H9 (cell line): ENCODE measurements at regions not wholly inside any gene's neighbourhood (a gene's known extent, or its start where the extent isn't known, plus 50 kb on each side); places are given as distances from the start of the nearest gene placed in this dataset.

Source experiments
- DNase-seq: peaks from one replicate; pipeline ENCODE4 v3.0.0-alpha.2; 2017
- H2AFZ ChIP-seq: one replicate; pipeline ENCODE4 v1.6.1; 2013; ENCODE audit warnings: mild to moderate bottlenecking, low read length, control low read depth, moderate library complexity
- H2AK5ac ChIP-seq: 2 replicates; pipeline ENCODE4 v1.6.1; 2013; ENCODE audit warnings: low read length, control low read depth, mixed read lengths; ENCODE audit not compliant: insufficient read length
- H2BK120ac ChIP-seq: one replicate; pipeline ENCODE4 v1.6.1; 2013; ENCODE audit warnings: low read depth, mild to moderate bottlenecking, low read length, control low read depth, inconsistent platforms; ENCODE audit not compliant: poor library complexity, severe bottlenecking
- H2BK12ac ChIP-seq: 2 replicates; pipeline ENCODE4 v1.6.1; 2013; ENCODE audit warnings: low read length, control low read depth, mixed read lengths, low read depth; ENCODE audit not compliant: insufficient read length
- H2BK15ac ChIP-seq: 2 replicates; pipeline ENCODE4 v1.6.1; 2013; ENCODE audit warnings: low read depth, low read length, control low read depth
- H2BK20ac ChIP-seq: one replicate; pipeline ENCODE4 v1.6.1; 2013; ENCODE audit warnings: low read depth, mild to moderate bottlenecking, low read length, control low read depth, inconsistent platforms; ENCODE audit not compliant: poor library complexity, severe bottlenecking
- H2BK5ac ChIP-seq: 2 replicates; pipeline ENCODE4 v1.6.1; 2013; ENCODE audit warnings: low read length, control low read depth, mixed read lengths; ENCODE audit not compliant: insufficient read length
- H3K14ac ChIP-seq: 2 replicates; pipeline ENCODE4 v1.6.1; 2013; ENCODE audit warnings: low read length, control low read depth; ENCODE audit not compliant: insufficient read depth
- H3K18ac ChIP-seq: 2 replicates; pipeline ENCODE4 v1.6.1; 2013; ENCODE audit warnings: low read depth, mild to moderate bottlenecking, mixed read lengths, low read length, control low read depth; ENCODE audit not compliant: insufficient read length
- H3K23ac ChIP-seq: 2 replicates; pipeline ENCODE4 v1.6.1; 2013; ENCODE audit warnings: low read length, control low read depth, mixed read lengths, low read depth; ENCODE audit not compliant: insufficient read length
- H3K23me2 ChIP-seq: 2 replicates; pipeline ENCODE4 v1.6.1; 2013; ENCODE audit warnings: low read depth, mild to moderate bottlenecking, mixed read lengths, low read length, control low read depth; ENCODE audit not compliant: insufficient read length, poor library complexity, severe bottlenecking
- H3K27ac ChIP-seq: 2 replicates; pipeline ENCODE4 v1.5.1; 2013; ENCODE audit warnings: low read length, control low read depth, mixed read lengths, low read depth; ENCODE audit not compliant: insufficient read length
- H3K27me3 ChIP-seq: 2 replicates; pipeline ENCODE4 v1.6.1; 2013; ENCODE audit warnings: low read length, control low read depth, inconsistent platforms; ENCODE audit not compliant: insufficient read depth
- H3K4ac ChIP-seq: 2 replicates; pipeline ENCODE4 v1.6.1; 2013; ENCODE audit warnings: low read depth, mild to moderate bottlenecking, control low read depth, inconsistent platforms, low read length, moderate library complexity
- H3K4me1 ChIP-seq: 2 replicates; pipeline ENCODE4 v1.6.1; 2013; ENCODE audit warnings: low read length, control low read depth, inconsistent platforms; ENCODE audit not compliant: insufficient read depth
- H3K4me2 ChIP-seq: 2 replicates; pipeline ENCODE4 v1.6.1; 2013; ENCODE audit warnings: low read length, control low read depth, mixed read lengths; ENCODE audit not compliant: insufficient read length, insufficient read depth
- H3K56ac ChIP-seq: 2 replicates; pipeline ENCODE4 v1.6.1; 2013; ENCODE audit warnings: low read depth, mild to moderate bottlenecking, mixed read lengths, low read length, control low read depth; ENCODE audit not compliant: insufficient read length
- H3K79me1 ChIP-seq: 2 replicates; pipeline ENCODE4 v1.6.1; 2013; ENCODE audit warnings: low read depth, mild to moderate bottlenecking, moderate library complexity, low read length, control low read depth, inconsistent platforms; ENCODE audit not compliant: insufficient read depth, poor library complexity, severe bottlenecking
- H3K79me2 ChIP-seq: 2 replicates; pipeline ENCODE4 v1.6.1; 2013; ENCODE audit warnings: low read length, control low read depth, inconsistent platforms; ENCODE audit not compliant: insufficient read depth
- H3K9ac ChIP-seq: 2 replicates; pipeline ENCODE4 v1.6.1; 2013; ENCODE audit warnings: low read length, control low read depth, mixed read lengths; ENCODE audit not compliant: insufficient read length; ENCODE audit errors: extremely low read depth
- H3K9me3 ChIP-seq: one replicate; pipeline ENCODE4 v1.6.1; 2013; ENCODE audit warnings: low read depth, low read length, inconsistent platforms; ENCODE audit not compliant: control insufficient read depth
- H3T11ph ChIP-seq: one replicate; pipeline ENCODE4 v1.6.1; 2013; ENCODE audit warnings: mild to moderate bottlenecking, low read length, control low read depth, inconsistent platforms
- H4K20me1 ChIP-seq: one replicate; pipeline ENCODE4 v1.6.1; 2013; ENCODE audit not compliant: control insufficient read depth, insufficient read length, insufficient read depth
- H4K5ac ChIP-seq: 2 replicates; pipeline ENCODE4 v1.6.1; 2013; ENCODE audit warnings: low read depth, mild to moderate bottlenecking, mixed read lengths, low read length, control low read depth; ENCODE audit not compliant: insufficient read length
- H4K8ac ChIP-seq: replicated peaks from 2 replicates; pipeline ENCODE4 v1.6.1; 2013; ENCODE audit warnings: low read length, control low read depth, mixed read lengths, low read depth; ENCODE audit not compliant: insufficient read length
- H4K91ac ChIP-seq: 2 replicates; pipeline ENCODE4 v1.6.1; 2013; ENCODE audit warnings: low read depth, mild to moderate bottlenecking, moderate library complexity, mixed read lengths, low read length, control low read depth; ENCODE audit not compliant: insufficient read length
- H3K27ac Mint-ChIP-seq, 3 experiments: 2 replicates in 2 of 3; 3 replicates in 1 of 3; pipeline ENCODE4 v1.8.0; 2020 to 2021; ENCODE audit warnings: mixed read lengths in 3 of 3, mild to moderate bottlenecking in 1 of 3, moderate library complexity in 1 of 3
- H3K27me3 Mint-ChIP-seq: 2 replicates; pipeline ENCODE4 v1.8.0; 2021; ENCODE audit warnings: low read depth, mild to moderate bottlenecking, moderate library complexity, mixed read lengths
- H3K36me3 Mint-ChIP-seq, 3 experiments: 2 replicates in 2 of 3; 3 replicates in 1 of 3; pipeline ENCODE4 v1.8.0; 2020 to 2021; ENCODE audit warnings: low read depth in 3 of 3, mixed read lengths in 3 of 3; ENCODE audit not compliant: insufficient read depth in 1 of 3
- H3K4me1 Mint-ChIP-seq, 2 experiments: 2 replicates each; pipeline ENCODE4 v1.8.0; 2020; ENCODE audit warnings: mixed read lengths in 2 of 2
- H3K4me3 Mint-ChIP-seq, 2 experiments: 2 replicates in 1 of 2; 3 replicates in 1 of 2; pipeline ENCODE4 v1.8.0; 2020 to 2021; ENCODE audit warnings: mild to moderate bottlenecking in 2 of 2, mixed read lengths in 2 of 2, moderate library complexity in 1 of 2
- H3K9me3 Mint-ChIP-seq, 2 experiments: 2 replicates in 1 of 2; 3 replicates in 1 of 2; pipeline ENCODE4 v1.8.0; 2020; ENCODE audit warnings: mild to moderate bottlenecking in 2 of 2, mixed read lengths in 2 of 2, moderate library complexity in 1 of 2
- WGBS: extraction: QIAGEN DNeasy Blood & Tissue Kit; methylation state at CpG from one replicate; pipeline ENCODE4 v1.1.7; 2013; ENCODE audit warnings: missing lambda C conversion rate, low lambda C conversion rate, mixed read lengths; ENCODE audit not compliant: insufficient read length; ENCODE audit errors: extremely low coverage; 5-methylcytosine and 5-hydroxymethylcytosine counted together
- TF ChIP-seq, protein P1 (sequence below): fragments of 200-600 bp; sonication (generic); conservative IDR thresholded peaks from 3 replicates; pipeline ENCODE4 v1.8.0; 2021; ENCODE audit warnings: antibody characterized with exemption, mild to moderate bottlenecking

DNA sequence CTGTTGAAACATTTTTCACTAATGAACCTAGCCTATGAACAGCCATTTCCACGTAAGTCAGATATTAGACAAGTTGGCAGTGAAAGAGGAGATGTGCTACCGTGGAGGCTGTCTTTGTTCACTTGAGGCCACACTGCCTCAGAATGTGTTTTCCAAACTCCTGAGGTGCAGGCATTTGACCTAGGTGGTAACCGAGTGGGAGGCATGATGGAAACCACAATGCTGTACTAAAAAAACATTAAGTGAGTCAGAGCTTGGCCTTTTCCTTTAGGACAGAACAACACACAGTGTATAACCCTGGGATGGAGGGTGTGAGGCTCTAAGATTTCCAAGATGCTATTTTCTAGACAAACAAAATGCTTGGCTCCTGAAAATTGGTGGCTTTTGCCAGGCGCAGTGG is 406.3 kb downstream of the SOX2 start:
- Histone ChIP-seq H3K79me1 (no peaks in the 10 kb centered on the region), H4K91ac (no peak overlapping the region), H3K27ac (no peak overlapping the region), H2AFZ (no peak overlapping the region), H3K79me2 (no peaks in the 10 kb centered on the region), H3K14ac (no peak overlapping the region), H2AK5ac (no peak overlapping the region), H3K56ac (no peak overlapping the region), H3K4ac (no peak overlapping the region), H2BK120ac (no peak overlapping the region), H3K4me2 (no peak overlapping the region), H2BK12ac (no peak overlapping the region), H2BK15ac (no peak overlapping the region), H3T11ph (no peak overlapping the region), H3K4me1 (no peaks in the 10 kb centered on the region), H3K9me3 (no peaks in the 10 kb centered on the region), H4K20me1 (no peaks in the 10 kb centered on the region), H3K23me2 (no peaks in the 10 kb centered on the region), H3K9ac (no peak overlapping the region), H4K8ac (no peak overlapping the region), H3K27me3 (peaks cover 13% of the 10 kb centered on the region; the same call in 1 of the 2 replicates), H2BK5ac (no peak overlapping the region), H2BK20ac (no peak overlapping the region), H3K23ac (no peak overlapping the region), H4K5ac (no peak overlapping the region), H3K18ac (no peak overlapping the region)
- Mint-ChIP-seq H3K27me3 (peaks cover 53% of the 10 kb centered on the region), H3K9me3 (no peaks in the 10 kb centered on the region; a peak in 1 of 5 replicates), H3K4me1 (peaks cover 21% of the 10 kb centered on the region in 2 experiments), H3K4me3 (no peak overlapping the region), H3K36me3 (no peaks in the 10 kb centered on the region; a peak in 1 of 7 replicates), H3K27ac (0 out of 7 replicates have a peak overlapping the region, but pooled peaks of 1 of the 3 experiments have one; percentile 19)
- TF ChIP-seq, protein P1, sequence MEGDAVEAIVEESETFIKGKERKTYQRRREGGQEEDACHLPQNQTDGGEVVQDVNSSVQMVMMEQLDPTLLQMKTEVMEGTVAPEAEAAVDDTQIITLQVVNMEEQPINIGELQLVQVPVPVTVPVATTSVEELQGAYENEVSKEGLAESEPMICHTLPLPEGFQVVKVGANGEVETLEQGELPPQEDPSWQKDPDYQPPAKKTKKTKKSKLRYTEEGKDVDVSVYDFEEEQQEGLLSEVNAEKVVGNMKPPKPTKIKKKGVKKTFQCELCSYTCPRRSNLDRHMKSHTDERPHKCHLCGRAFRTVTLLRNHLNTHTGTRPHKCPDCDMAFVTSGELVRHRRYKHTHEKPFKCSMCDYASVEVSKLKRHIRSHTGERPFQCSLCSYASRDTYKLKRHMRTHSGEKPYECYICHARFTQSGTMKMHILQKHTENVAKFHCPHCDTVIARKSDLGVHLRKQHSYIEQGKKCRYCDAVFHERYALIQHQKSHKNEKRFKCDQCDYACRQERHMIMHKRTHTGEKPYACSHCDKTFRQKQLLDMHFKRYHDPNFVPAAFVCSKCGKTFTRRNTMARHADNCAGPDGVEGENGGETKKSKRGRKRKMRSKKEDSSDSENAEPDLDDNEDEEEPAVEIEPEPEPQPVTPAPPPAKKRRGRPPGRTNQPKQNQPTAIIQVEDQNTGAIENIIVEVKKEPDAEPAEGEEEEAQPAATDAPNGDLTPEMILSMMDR = no peak
- no CpG with 5 or more reads among the region's 4 CpGs for WGBS
- no peak for DNase-seq
